Fibroblast of villous mesenchyme (primary cell): ENCODE measurements at regions not wholly inside any gene's neighbourhood (a gene's known extent, or its start where the extent isn't known, plus 50 kb on each side); places are given as distances from the start of the nearest gene placed in this dataset.

ENCODE experiments used
- DNase-seq: peaks from one replicate; pipeline ENCODE4 v3.0.0-alpha.2; 2010; ENCODE audit warnings: low read depth
- H3K4me3 ChIP-seq: 2 replicates; pipeline ENCODE4 v1.5.1; 2011; ENCODE audit warnings: low read depth, mild to moderate bottlenecking, low read length
- TF ChIP-seq, protein P1 (sequence below): IDR thresholded peaks from 2 replicates; pipeline ENCODE4 v1.5.1; 2012; ENCODE audit warnings: low read depth, mild to moderate bottlenecking, low read length; ENCODE audit not compliant: insufficient read depth

DNA sequence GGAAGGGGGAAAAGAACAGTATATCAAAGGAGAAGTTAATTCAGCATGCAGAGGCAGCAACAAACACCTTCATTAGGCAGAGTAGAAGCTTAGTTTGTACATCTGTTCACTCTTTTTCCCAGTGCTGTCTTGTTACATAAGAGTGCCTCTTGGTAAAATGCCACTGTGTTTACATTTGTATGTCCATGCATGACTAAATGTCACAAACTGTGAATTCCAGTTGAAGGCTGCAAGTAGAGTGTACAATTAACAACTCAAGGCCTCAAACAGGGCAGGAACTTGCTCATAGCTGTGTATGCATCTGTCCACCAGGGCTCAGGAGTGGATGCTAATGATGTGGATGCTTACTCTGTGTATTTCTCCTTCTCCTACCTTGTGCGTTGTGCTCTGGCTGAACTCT lies 214.2 kb upstream of the TPM1 start:
- TF ChIP-seq, protein P1, sequence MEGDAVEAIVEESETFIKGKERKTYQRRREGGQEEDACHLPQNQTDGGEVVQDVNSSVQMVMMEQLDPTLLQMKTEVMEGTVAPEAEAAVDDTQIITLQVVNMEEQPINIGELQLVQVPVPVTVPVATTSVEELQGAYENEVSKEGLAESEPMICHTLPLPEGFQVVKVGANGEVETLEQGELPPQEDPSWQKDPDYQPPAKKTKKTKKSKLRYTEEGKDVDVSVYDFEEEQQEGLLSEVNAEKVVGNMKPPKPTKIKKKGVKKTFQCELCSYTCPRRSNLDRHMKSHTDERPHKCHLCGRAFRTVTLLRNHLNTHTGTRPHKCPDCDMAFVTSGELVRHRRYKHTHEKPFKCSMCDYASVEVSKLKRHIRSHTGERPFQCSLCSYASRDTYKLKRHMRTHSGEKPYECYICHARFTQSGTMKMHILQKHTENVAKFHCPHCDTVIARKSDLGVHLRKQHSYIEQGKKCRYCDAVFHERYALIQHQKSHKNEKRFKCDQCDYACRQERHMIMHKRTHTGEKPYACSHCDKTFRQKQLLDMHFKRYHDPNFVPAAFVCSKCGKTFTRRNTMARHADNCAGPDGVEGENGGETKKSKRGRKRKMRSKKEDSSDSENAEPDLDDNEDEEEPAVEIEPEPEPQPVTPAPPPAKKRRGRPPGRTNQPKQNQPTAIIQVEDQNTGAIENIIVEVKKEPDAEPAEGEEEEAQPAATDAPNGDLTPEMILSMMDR: peak; percentile 20
- H3K4me3 ChIP-seq: no peak overlapping the region
- peak; percentile 37 for DNase-seq

DNA sequence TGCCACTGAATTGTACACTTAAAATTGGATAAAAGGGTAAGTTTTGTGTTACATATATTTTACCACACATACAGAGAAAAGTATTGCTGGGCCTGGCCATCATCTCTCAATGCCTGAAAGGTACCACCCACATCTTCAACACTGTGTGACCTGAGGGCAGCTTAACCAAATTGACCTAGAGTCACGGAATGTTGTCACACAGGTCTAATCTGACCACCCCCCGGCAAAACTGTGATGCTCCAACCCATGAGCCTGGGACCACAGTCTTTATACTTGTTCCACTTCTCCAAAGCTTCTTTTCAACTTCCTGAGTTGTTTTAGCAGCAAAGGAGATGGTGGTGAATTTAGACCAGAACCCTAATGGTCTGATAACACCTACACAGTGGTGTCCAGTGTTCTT lies 210.3 kb upstream of the TPM1 start:
- TF ChIP-seq, protein P1: no peak
- no peak for DNase-seq
- H3K4me3 ChIP-seq: no peak overlapping the region

DNA sequence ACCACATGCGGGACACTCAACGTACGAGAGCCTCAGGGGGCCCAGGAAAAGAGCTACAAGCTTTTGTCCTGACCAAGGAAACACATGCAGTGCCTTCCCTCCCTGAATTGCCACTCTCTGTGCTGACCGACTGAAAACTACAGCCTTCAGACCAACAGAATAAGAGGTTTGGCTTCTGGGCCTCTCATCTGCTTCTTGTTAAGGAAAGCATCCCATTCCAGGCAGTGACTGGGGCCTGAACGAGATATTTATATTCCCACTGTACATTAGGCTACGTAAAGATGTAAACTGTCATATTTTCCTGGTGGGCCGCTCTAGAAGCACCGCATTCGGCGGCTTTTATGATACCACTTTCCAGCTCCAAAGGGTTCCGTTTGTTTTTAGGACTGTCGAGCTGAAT lies 208.9 kb upstream of the TPM1 start:
- no peak overlapping the region for H3K4me3 ChIP-seq
- TF ChIP-seq, protein P1: no peak
- DNase-seq: no peak

DNA sequence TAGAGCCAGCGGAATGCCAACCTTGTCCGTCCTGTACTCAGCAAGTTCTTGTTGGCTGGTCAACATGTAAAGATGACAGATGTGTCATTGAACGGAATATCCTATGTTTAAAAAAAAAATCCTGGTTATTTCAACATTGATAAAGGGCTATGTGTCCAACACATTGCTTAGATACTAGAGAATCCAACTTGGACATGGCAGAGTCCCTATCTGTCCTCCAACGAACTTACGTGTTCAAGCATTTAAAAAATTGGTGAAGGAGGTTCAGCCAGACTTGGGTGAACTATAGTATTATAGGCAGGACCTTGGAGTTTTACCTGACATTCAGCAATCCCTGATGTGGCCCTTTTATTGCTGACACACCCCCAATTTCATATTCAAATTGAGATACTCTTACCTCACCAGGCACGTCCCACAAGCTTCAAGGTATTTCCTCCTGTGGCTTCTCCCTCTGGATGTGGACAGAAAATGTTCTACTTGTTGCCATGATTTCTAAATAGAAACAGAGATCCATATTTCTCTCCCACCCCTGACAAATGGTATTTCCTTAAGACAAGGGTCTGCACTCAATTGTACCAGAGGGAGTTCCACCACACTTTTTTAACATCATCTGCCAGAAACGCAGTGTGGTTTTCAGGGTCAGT lies 207.7 kb upstream of the TPM1 start:
- TF ChIP-seq, protein P1: no peak
- no peak for DNase-seq
- no peak overlapping the region for H3K4me3 ChIP-seq

DNA sequence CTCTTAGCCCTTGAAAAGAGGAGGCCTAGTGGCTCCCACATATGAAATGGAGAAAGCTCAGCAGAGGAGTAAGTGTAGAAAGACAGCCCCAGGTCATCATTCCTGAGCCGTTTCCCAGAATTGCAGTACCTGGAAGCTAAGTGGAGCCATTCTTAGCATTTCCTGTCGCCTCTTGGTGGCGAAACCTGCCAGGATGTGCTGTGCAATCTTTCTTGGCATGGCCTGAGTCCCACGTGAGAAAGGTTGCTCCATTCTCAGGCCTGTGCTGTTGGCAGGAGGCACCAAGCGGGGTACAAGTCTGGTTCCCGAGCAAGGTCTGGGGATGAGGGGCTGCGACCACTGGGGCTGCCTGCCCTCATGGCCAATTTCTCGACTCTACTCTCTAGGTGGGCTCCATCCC lies 207.2 kb upstream of the TPM1 start:
- no peak overlapping the region for H3K4me3 ChIP-seq
- TF ChIP-seq, protein P1: no peak
- DNase-seq: no peak

DNA sequence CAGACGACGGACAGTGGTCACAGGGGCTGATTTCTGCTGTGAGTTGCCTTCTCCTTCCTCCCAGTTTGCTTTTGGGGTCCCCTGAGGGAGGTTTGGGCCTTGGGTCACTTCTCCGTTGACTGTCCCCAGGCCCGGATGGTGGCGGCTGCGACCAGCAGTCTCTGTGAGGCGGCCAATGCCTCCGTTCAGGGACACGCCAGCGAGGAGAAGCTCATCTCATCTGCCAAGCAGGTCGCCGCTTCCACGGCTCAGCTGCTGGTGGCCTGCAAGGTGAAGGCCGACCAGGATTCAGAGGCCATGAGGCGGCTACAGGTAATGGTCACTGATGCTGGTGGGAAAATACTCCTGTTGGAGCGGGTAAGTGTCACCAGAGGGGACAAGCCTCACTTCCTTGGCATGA lies 206.8 kb upstream of the TPM1 start:
- DNase-seq: no peak
- H3K4me3 ChIP-seq: no peak overlapping the region
- TF ChIP-seq, protein P1: no peak
